HEK293T (cell line): ENCODE measurements at regions not wholly inside any gene's neighbourhood (a gene's known extent, or its start where the extent isn't known, plus 50 kb on each side); places are given as distances from the start of the nearest gene placed in this dataset.
"Not testable (repeated sequence)": the region's sequence is repeated elsewhere in the genome, so short reads cannot be mapped to it uniquely, and the experiment has no call there.

ENCODE experiments used
- CTCF ChIA-PET: fragments of 350-600 bp; formaldehyde crosslinking; extraction: SDS; loops from one replicate; lab custom pipeline; 2021; ENCODE audit warnings: antibody characterized with exemption, inconsistent platforms; lab: Yijun Ruan, JAX
- POLR2A ChIA-PET: fragments of 350-600 bp; formaldehyde crosslinking; extraction: SDS; loops from one replicate; lab custom pipeline; 2020; ENCODE audit warnings: antibody characterized with exemption, inconsistent platforms; lab: Yijun Ruan, JAX
- DNase-seq: peaks from one replicate; pipeline ENCODE4 v3.0.0; 2012; ENCODE audit warnings: mixed read lengths; ENCODE audit errors: extremely low spot score
- ARNT ChIP-seq: fragments of 450-650 bp; IDR thresholded peaks from 2 replicates; pipeline ENCODE4 v1.6.1; 2017; ENCODE audit warnings: mild to moderate bottlenecking
- BHLHE40 ChIP-seq: fragments of 450-650 bp; IDR thresholded peaks from 2 replicates; pipeline ENCODE4 v1.6.1; 2016; ENCODE audit warnings: mild to moderate bottlenecking, moderate library complexity, borderline replicate concordance
- CTBP1 ChIP-seq: fragments of 450-650 bp; IDR thresholded peaks from 2 replicates; pipeline ENCODE4 v1.6.1; 2016; ENCODE audit warnings: borderline replicate concordance
- ELF4 ChIP-seq: fragments of 450-650 bp; IDR thresholded peaks from 2 replicates; pipeline ENCODE4 v1.6.1; 2017; ENCODE audit warnings: antibody characterized with exemption
- FOXA1 ChIP-seq: fragments of 450-650 bp; IDR thresholded peaks from 2 replicates; pipeline ENCODE4 v1.6.1; 2016; ENCODE audit warnings: mild to moderate bottlenecking
- FOXK2 ChIP-seq: fragments of 450-650 bp; IDR thresholded peaks from 2 replicates; pipeline ENCODE4 v1.6.1; 2016; ENCODE audit warnings: mild to moderate bottlenecking
- FOXM1 ChIP-seq: fragments of 450-650 bp; IDR thresholded peaks from 2 replicates; pipeline ENCODE4 v1.6.1; 2017; ENCODE audit warnings: mild to moderate bottlenecking, borderline replicate concordance
- HDGF ChIP-seq: fragments of 450-650 bp; IDR thresholded peaks from 2 replicates; pipeline ENCODE4 v1.6.1; 2017; ENCODE audit warnings: antibody characterized with exemption, borderline replicate concordance
- L3MBTL2 ChIP-seq: fragments of 450-650 bp; conservative IDR thresholded peaks from 2 replicates; pipeline ENCODE4 v1.6.1; 2016; ENCODE audit warnings: mild to moderate bottlenecking
- LEF1 ChIP-seq: fragments of 450-650 bp; IDR thresholded peaks from 2 replicates; pipeline ENCODE4 v1.6.1; 2017; ENCODE audit warnings: mild to moderate bottlenecking, borderline replicate concordance
- NFRKB ChIP-seq: fragments of 450-650 bp; IDR thresholded peaks from 2 replicates; pipeline ENCODE4 v1.6.1; 2016; ENCODE audit warnings: mild to moderate bottlenecking, moderate library complexity
- SP1 ChIP-seq: fragments of 450-650 bp; IDR thresholded peaks from 2 replicates; pipeline ENCODE4 v1.6.1; 2017
- SUZ12 ChIP-seq: fragments of 450-650 bp; IDR thresholded peaks from 2 replicates; pipeline ENCODE4 v1.6.1; 2016; ENCODE audit warnings: mild to moderate bottlenecking
- TARDBP ChIP-seq: fragments of 450-650 bp; IDR thresholded peaks from 2 replicates; pipeline ENCODE4 v1.6.1; 2016
- ZNF384 ChIP-seq: fragments of 450-650 bp; IDR thresholded peaks from 2 replicates; pipeline ENCODE4 v1.6.1; 2016
- TF ChIP-seq, protein P1 (sequence below): fragments of 450-650 bp; IDR thresholded peaks from 2 replicates; pipeline ENCODE4 v1.6.1; 2016

GRCh38 chr6:112401083-112401482, 54.0 kb downstream of the RFPL4B start:
- TF ChIP-seq NFRKB (no peak), BHLHE40 (no peak), ARNT (no peak), LEF1 (no peak), FOXA1 (no peak)
- ChIA-PET CTCF (no interaction called here), POLR2A (no interaction called here)
- DNase-seq, result no peak

DNA sequence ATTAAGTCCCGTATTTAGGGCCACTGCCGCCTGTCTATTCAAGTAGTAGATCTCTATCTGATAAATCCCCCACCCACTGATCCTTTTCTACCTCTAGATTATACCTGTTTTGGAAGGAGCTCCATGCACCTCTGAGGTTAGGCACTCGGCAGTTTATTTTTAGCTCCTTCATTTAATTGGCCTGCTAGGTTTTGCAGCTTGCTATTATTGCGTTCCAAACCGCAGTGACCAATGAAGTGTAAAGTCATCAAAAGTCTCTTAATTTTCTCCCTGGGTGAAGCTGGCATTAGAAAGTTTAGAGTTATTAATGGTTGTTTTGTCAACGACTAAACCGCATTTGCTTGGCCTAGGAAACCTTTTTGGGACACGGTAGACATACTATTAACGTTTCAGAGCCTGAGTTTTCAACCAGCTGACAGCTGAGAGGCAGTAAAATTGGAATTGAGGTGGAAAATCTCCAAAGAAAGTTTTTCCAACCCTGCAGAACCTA, 60.0 kb downstream of the RFPL4B start:
- POLR2A ChIA-PET, result no interaction called here
- TF ChIP-seq NFRKB, result no peak
- no peak for TF ChIP-seq SUZ12
- CTCF ChIA-PET, result no interaction called here
- DNase-seq, result no peak

GRCh38 chr6:112408522-112408921, 61.4 kb downstream of the RFPL4B start:
- CTCF ChIA-PET, result no interaction called here
- POLR2A ChIA-PET, result no interaction called here
- no peak for DNase-seq
- TF ChIP-seq L3MBTL2 (no peak), BHLHE40 (no peak), CTBP1 (no peak), ELF4 (no peak), FOXK2 (no peak), FOXA1 (no peak), LEF1 (no peak), HDGF (no peak), SUZ12 (no peak), TARDBP (no peak), FOXM1 (no peak), ARNT (no peak), ZNF384 (no peak), SP1 (no peak)

- ChIA-PET POLR2A (no interaction called here), CTCF (no interaction called here)
- TF ChIP-seq CTBP1, result no peak
- TF ChIP-seq SUZ12, result no peak
- no peak for DNase-seq
These were observed 62.2 kb downstream of the RFPL4B start for GRCh38 chr6:112409311-112409710.

GRCh38 chr6:112413780-112414179, 66.7 kb downstream of the RFPL4B start:
- TF ChIP-seq ZNF384, result no peak
- no peak for TF ChIP-seq FOXA1
- no peak for TF ChIP-seq FOXM1
- TF ChIP-seq TARDBP, result no peak
- no peak for TF ChIP-seq ARNT
- no peak for TF ChIP-seq ELF4
- TF ChIP-seq HDGF, result no peak
- TF ChIP-seq LEF1, result no peak
- TF ChIP-seq CTBP1, result no peak
- no peak for TF ChIP-seq SP1
- no peak for TF ChIP-seq L3MBTL2
- TF ChIP-seq, protein P1, sequence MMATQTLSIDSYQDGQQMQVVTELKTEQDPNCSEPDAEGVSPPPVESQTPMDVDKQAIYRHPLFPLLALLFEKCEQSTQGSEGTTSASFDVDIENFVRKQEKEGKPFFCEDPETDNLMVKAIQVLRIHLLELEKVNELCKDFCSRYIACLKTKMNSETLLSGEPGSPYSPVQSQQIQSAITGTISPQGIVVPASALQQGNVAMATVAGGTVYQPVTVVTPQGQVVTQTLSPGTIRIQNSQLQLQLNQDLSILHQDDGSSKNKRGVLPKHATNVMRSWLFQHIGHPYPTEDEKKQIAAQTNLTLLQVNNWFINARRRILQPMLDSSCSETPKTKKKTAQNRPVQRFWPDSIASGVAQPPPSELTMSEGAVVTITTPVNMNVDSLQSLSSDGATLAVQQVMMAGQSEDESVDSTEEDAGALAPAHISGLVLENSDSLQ, result no peak
- TF ChIP-seq NFRKB, result no peak
- TF ChIP-seq FOXK2, result no peak
- no peak for TF ChIP-seq SUZ12
- no peak for TF ChIP-seq BHLHE40
- DNase-seq, result no peak
- POLR2A ChIA-PET, result no interaction called here
- CTCF ChIA-PET, result no interaction called here

- no peak for DNase-seq
- TF ChIP-seq TARDBP, result no peak
- CTCF ChIA-PET, result no interaction called here
- POLR2A ChIA-PET, result no interaction called here
These were observed 68.2 kb downstream of the RFPL4B start for GRCh38 chr6:112415366-112415765.

GRCh38 chr6:112416866-112417265, 69.7 kb downstream of the RFPL4B start:
- DNase-seq, result no peak
- POLR2A ChIA-PET, result no interaction called here
- CTCF ChIA-PET, result no interaction called here
- TF ChIP-seq CTBP1, result no peak
- TF ChIP-seq L3MBTL2, result no peak
- no peak for TF ChIP-seq LEF1
- TF ChIP-seq HDGF, result no peak
- no peak for TF ChIP-seq BHLHE40
- TF ChIP-seq ELF4, result no peak
- no peak for TF ChIP-seq FOXA1

- DNase-seq, CTCF ChIA-PET, POLR2A ChIA-PET: not testable (repeated sequence)
These were observed 79.9 kb downstream of the RFPL4B start for GRCh38 chr6:112427011-112427410.

DNA sequence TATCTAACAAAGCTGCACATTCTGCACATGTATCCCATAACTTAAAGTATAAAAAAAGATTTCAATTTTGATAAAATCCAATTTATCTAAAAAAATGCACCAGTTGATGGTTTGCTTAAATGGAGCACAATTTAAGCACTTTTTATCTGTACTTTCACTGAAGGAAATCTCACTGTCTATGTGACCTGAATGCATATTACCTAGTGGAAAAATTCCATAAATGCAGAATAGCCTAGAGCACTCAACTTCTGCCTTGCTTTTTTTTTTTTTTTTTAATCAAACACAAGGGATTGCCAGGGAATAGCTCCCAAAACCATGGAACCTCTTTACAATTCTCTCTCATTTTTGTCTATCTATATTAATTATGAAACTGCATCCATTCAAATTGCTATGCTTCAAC, 80.4 kb downstream of the RFPL4B start:
- TF ChIP-seq FOXK2 (no peak), SP1 (no peak), L3MBTL2 (no peak), CTBP1 (no peak)
- no peak for DNase-seq
- POLR2A ChIA-PET, result no interaction called here
- CTCF ChIA-PET, result no interaction called here
